OCI-LY3 (cell line): ENCODE measurements at regions not wholly inside any gene's neighbourhood (a gene's known extent, or its start where the extent isn't known, plus 50 kb on each side); places are given as distances from the start of the nearest gene placed in this dataset.

ENCODE experiments used
- EZH2phosphoT487 ChIP-seq: fragments of 200-600 bp; shearing (Covaris generic); IDR thresholded peaks from 2 replicates; pipeline ENCODE4 v1.6.1; 2018; ENCODE audit warnings: antibody characterized with exemption, mixed run types, low read depth
- TF ChIP-seq, protein P1 (sequence below): fragments of 200-600, 300-600 bp; sonication (generic); IDR thresholded peaks from 2 replicates; pipeline ENCODE4 v1.5.1; 2014; ENCODE audit warnings: antibody characterized with exemption, low read length, low read depth

- TF ChIP-seq, protein P1, sequence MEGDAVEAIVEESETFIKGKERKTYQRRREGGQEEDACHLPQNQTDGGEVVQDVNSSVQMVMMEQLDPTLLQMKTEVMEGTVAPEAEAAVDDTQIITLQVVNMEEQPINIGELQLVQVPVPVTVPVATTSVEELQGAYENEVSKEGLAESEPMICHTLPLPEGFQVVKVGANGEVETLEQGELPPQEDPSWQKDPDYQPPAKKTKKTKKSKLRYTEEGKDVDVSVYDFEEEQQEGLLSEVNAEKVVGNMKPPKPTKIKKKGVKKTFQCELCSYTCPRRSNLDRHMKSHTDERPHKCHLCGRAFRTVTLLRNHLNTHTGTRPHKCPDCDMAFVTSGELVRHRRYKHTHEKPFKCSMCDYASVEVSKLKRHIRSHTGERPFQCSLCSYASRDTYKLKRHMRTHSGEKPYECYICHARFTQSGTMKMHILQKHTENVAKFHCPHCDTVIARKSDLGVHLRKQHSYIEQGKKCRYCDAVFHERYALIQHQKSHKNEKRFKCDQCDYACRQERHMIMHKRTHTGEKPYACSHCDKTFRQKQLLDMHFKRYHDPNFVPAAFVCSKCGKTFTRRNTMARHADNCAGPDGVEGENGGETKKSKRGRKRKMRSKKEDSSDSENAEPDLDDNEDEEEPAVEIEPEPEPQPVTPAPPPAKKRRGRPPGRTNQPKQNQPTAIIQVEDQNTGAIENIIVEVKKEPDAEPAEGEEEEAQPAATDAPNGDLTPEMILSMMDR, result no peak
- no peak for TF ChIP-seq EZH2phosphoT487
Measured at GRCh38 chr4:28536124-28536523, 1675.5 kb downstream of the STIM2 start.
